GM21423 (cell line): ENCODE measurements at regions not wholly inside any gene's neighbourhood (a gene's known extent, or its start where the extent isn't known, plus 50 kb on each side); places are given as distances from the start of the nearest gene placed in this dataset.
A peak's percentile ranks its signal among the peaks of the same experiment; 100 is the strongest.
"Not testable (repeated sequence)": the region's sequence is repeated elsewhere in the genome, so short reads cannot be mapped to it uniquely, and the experiment has no call there.

ENCODE experiments used
- ATAC-seq: cut with Tn5 transposase; IDR thresholded peaks from one replicate; pipeline ENCODE4 v1.9.1; 2021; ENCODE audit warnings: mild to moderate bottlenecking, moderate library complexity; ENCODE audit not compliant: unreplicated experiment

DNA sequence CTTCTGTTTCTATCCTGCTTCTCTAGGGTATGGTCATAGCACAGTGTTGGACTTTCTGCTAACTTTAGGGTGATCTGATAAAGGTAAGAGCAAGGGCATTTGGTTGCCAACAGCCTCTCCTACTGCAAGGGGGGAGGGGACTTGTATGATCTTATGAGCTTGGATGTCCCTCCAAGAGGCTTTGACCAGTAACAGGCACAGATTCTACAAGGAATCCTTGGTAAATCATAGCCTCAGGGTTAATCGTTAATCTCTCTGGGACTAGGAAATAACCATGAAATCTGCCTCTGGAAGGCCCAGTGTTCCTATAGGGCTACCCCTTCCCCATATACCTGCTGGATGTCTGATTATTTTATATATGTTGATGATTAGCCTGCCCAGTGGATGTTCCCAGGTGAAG is 134.8 kb upstream of the TNFSF4 start:
- ATAC-seq, result no peak

DNA sequence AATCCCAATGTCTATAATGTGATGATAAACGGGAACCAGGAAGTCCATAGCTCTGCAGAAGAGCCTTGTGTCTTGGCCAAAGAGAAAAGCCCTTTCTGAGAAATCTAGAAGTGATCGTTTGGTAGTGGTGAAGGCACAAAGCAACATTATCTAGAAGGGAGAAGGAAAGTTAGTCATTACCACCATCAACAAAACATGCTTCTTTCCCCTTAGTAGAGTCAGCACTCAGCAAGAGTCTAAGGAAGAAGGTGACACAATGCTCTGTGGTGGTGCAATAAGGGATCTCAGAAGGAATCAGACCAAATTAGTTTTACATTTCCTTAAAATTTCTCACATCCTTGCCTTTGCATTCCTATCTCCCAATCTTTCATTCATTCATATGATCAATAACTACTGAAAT is 134.4 kb upstream of the PRDX6 start:
- ATAC-seq, result no peak

DNA sequence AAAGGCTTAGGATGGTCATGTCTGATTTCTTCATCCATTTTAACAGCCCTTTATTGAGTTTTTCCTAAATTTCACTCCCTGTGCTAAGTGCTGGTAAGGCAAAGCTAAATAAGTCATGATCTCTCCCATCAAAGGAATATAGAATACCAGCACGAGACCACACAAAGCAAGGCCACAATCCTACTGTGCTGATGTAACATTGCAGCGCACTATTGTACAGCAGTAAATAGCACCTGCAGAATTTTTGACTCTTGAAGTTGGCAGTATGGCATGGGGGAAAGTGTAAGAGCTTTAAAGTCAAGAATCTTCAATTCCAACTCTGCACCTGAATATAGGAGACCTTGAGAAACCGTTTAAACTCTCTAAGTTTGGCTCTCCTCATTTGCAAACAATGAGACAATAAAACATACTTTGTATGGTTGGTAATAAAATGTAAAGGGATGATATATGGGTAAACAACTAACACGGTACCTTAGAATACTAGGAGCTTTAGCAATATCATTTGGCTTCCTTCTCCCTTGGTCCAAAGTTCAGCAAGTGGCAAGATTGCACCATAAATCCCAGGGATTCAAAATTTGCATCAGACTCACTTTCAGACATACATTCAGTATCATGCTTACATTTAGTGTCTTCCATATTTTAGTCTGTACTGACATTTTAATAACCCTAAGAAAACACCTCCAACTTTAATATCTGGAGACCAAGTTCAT is 132.9 kb upstream of the PRDX6 start:
- ATAC-seq, result no peak

DNA sequence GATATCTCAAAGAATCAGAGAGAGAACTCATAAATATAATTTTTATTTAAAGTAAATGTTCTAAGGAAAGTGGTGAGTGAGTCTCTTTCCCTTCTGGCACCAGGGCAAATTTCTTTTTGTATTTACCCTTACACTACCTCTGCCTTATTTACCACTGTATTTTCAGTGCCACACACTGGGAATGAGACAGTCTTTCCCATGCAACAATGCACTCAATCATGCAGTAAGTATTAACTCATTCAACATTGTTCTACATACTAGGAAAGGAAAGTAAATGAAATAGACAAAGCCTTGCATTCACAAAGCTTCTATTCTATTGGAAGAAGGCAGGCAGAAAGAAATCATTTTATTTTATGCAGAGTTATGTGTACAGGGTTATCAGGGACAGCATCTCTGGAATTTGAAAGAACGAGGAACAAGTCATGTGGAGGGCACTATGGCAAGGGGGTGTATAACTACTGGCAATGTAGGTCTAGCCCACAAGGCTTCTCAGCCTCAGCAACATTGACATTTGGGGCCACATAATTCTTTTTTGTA is 129.8 kb upstream of the PRDX6 start:
- ATAC-seq, result no peak

DNA sequence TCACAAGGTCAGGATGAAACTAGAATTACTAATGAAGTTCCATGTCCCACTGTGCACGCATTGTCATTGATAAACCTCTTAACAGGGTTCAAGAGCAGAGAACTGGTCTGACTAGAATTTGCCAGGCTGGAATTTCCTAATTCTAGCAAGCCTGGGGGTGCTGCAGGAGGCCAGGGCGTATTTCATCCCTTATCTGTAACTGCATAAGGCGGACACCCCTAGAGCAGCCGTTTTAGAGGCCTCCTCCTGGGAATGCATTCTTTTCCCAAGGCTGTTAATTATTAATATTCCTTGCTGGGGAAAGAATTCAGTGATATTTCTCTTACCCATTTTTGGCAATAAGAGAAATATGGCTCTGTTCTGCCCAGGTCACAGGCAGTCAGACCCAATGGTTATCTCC is 124.5 kb upstream of the PRDX6 start:
- ATAC-seq, result not testable (repeated sequence)

DNA sequence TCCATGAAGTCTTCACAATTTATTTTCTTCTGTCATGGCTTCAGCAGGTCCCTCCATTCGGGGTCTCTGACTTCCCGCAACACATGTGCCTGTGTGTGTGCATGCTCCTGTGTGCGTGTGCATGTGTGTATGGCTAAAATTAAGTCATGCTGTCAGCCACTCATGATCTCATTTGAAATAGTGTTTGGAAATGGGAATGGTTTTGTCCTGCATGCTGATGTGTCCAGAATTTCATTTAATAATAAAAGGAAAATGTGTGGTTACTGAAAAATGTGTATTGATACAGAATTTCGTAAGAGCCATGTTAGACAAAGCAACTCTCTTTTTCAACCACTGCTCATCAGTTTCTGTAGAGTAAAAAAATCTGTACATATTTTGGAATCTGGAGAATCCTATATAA is 123.8 kb upstream of the PRDX6 start:
- no peak for ATAC-seq

DNA sequence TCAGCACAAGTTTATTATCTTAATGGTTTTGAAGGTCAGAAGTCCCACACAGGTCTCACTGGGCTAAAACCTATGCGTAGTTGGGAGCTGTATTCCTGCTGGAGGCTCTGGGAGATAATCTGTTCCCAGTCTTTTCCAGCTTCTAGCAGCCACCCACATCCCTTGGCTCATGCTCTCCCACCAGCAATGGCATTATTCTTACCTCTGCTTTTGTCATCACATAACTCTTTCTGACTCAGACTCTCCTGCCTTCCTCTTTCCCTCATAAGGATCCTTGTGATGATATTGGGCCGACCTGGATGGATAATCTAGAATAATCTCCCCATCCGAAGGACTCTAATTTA is 122.2 kb upstream of the PRDX6 start:
- no peak for ATAC-seq

DNA sequence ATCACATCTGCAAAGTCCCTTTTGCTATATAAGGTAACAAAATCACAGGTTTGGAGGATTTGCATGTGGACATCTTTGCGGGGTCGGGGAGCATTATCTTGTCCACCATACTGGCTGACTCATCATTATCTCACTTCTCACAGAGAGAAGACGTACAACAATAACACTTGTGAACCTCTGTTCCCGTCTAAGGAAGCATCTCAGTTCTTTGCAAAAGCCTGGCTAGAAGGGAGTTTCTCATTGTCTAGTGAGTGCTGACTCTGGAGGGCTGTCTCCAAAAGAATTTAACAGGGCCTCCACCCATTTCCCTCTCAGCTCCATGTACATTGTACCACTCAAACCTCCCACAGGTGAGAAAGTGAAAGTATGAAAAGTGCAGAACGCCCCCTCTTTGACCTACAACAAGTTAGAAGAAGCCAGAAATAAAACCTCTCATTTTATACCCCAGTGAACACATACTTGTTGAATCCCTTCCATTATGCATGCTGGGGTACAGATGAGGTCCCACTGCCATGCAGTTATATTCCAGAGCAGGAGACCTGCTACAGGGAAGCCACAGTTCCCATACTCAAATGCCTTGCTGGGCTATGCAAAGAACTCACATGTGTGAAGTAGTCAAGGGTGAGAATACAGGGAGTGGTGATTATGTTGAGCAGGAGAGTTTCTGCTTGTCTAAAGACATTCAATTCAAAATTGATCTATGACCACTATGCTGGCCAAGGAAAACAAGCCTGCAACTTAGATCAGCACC is 121.7 kb upstream of the PRDX6 start:
- peak; percentile 62 for ATAC-seq

DNA sequence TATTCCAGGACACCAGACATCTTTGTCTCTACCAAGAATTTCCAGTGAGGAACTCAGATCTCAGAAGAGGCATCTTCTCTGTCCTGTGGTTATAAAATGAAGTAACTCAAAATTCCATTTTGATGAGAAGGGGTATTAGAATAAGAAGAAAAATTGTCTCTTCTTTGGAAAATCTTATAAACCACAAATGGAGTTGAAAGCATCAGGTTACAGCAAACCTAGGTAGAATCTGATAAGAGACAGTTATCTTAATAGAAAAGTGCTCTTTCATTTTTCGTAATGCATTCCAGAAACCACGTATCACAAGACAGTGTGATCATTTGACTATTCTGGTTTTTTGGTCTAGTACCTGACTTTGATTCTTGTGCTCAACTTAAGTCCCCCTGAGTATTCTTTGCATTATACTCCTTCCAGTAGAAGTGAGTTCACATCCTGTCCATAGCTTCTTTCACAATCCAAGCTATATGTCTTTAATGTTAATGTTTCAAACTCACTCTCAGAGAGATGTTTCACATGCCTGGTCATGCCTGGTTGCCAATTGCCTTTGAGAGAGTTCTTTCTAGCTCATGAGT is 120.9 kb upstream of the PRDX6 start:
- no peak for ATAC-seq

DNA sequence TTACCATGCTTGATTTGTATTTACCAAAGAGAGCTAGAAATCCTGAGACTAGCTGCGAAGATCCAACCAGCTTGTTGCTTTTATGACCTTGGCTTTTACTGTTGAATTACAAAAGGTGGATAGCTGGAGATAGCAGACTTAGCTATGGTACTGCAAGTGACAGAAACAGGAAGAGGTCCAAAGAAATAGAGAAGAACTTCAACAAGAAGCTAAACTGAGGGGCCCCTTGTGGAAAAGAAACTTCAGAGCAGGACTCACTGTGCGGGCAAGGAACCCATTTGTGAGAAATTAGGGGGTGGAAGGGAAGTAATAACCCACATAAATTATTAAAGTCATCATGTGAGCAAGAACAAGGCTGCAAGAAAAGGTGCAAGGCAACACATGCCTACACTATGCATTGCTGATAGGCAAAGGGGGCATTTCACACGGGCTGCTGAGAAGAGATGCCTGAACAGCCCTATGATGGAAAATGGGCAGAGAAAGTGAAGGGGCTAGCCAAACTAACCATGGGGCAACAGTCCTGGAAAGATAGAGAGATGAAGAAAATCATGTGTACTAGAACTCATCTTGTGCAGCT is 116.6 kb upstream of the PRDX6 start:
- no peak for ATAC-seq

DNA sequence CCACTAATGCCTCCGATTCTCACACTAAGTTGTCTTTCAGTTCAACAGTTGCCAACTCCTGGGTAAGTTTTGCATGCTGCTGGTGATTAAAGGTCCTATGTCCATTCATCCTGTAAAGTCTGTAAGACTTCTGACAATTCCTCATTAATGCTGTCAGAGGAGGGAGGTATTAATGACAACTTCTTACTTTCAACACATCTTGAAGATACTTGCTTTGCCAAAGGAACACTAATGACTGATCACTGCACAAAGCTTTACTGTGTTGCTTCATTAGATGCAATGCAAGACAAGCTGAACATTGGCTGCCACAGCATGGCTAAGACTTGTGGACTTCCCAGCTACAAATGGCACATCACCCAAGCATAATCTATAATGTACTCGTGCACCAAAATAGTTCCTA is 114.6 kb upstream of the PRDX6 start:
- no peak for ATAC-seq

DNA sequence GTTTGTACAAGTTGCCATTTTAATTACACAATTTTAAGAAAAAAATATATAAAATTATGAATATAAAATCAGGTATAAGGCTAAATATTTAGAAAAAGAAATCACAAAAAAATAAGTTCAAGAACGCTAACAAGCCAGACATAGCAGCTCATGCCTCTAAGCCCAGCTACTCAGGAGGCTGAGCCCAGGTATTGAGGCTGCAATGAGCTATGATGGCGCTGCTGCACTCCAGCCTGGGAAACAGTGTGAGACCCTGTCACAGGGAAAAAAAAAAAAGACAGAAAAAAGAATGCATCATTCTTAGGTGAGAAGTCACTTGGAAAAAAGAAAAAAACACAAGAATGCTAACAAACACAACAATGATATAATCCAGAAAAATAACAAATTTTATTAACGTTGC is 112.3 kb upstream of the PRDX6 start:
- ATAC-seq, result no peak

DNA sequence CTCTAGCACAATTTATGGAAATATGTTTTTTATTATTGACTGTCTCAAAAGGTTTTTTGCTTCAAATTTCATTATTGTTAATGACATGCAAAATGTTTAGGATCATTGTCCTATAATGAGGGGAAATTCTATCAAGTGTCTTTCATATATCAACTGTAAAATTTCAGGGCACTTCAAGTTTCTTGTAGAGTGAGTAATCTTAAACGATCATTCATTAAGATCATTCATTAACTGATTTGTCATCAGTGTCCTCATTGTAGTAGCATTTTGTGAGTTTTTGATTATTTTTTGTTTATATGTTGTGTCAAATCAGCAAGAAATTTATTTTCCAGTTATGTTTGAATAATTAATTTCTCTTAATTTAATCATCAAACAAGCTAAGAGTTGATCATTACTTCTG is 111.8 kb upstream of the PRDX6 start:
- no peak for ATAC-seq

DNA sequence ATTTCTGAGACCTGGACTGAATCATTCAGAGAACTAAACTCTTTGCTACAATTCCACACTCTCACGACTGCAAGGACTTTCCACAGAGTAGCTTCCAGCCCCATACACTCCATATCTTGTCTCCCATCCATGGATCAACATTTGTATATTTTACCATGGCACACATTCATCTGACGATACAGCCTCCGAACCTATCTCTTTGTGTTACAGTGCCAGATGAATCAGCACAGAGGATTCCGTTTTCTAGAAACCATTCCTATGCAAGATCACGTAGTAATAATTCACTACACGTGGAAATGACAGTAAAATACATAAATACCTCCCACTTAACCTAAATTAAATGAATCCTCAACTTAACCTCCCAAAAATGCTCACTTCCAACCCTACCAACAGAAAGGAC is 110.0 kb upstream of the PRDX6 start:
- ATAC-seq, result no peak

DNA sequence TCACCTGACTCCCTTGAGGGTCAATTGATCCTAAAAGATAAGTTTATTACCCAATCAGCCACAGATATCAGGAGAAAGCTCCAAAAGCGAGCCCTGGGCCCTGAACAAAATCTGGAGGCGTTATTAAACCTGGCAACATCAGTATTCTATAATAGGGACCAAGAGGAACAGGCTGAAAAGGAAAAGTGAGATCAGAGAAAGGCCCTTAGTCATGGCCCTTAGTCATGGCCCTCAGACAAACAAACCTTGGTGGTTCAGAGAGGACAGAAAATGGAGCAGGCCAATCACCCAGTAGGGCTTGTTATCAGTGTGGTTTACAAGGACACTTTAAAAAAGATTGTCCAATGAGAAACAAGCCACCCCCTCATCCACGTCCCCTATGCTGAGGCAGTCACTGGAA is 106.5 kb upstream of the PRDX6 start:
- not testable (repeated sequence) for ATAC-seq

DNA sequence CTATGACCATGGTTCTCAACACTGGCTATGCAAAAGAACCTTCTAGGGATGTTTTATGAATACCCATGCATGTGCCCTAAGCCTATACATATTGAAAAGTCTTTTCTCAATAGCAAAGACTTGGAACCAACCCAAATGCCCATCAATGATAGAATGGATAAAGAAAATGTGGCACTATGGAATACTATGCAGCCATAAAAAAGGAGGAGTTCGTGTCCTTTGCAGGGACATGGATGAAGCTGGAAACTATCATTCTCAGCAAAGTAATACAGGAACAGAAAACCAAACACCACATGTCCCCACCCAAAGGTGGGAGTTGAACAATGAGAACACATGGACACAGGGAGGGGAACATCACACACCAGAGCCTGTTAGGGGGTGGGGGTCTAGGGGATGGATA is 101.1 kb upstream of the PRDX6 start:
- not testable (repeated sequence) for ATAC-seq

DNA sequence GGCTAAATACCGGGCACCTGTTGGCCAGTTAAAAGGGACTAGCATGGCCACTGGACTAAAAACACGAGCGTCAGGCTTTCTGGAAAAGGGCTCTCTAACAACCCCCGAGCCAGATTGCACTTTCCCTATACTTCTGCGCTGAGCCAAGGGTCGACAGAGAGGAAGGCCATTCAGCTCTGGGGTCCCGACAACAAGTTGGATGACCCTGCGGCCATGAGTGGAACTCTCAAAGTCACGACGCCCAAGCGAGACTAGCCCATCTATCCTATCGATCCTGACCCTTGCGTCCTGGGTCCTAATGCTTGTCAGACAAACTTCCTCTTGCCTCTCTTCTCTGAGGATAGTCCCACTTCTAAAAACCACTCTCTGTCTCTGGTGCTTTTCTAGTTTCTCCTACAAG is 99.9 kb upstream of the PRDX6 start:
- ATAC-seq, result no peak

DNA sequence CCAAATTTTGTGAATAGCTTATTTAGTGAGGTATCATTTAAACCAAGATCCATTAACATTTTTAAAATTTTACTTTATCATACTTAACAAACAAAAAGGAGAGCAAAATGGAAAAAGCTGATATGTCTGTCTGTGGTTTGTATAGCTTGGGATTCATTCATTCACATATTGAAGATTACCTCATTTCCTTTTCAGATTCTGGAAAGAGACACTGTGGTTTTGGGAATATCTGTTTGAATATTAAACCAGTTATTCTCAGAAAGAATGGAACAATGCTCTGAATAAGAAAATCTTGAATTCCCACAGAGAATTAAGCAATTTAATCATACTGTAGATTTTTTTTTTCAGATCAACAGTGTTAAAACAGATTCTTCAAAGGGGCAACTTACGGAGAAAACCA is 93.8 kb upstream of the PRDX6 start:
- ATAC-seq, result no peak

DNA sequence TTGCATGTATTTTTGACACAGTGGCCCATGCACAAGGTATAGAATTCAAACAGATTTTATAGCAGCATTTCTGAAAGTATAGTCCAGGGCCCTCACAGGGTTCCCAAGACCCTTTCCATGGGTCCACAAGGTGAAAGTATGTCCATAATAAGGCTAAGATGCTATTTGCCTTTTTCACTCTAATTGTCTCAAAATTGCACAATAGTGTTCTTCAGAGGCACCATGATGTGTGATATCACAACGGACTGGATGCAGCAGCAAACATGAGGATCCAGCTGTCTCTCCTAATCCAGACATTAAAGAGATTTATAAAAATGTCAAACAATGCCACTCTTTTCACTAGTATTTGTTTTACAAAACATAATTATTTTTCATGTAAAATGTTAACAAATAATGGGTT is 88.8 kb upstream of the PRDX6 start:
- ATAC-seq, result no peak

DNA sequence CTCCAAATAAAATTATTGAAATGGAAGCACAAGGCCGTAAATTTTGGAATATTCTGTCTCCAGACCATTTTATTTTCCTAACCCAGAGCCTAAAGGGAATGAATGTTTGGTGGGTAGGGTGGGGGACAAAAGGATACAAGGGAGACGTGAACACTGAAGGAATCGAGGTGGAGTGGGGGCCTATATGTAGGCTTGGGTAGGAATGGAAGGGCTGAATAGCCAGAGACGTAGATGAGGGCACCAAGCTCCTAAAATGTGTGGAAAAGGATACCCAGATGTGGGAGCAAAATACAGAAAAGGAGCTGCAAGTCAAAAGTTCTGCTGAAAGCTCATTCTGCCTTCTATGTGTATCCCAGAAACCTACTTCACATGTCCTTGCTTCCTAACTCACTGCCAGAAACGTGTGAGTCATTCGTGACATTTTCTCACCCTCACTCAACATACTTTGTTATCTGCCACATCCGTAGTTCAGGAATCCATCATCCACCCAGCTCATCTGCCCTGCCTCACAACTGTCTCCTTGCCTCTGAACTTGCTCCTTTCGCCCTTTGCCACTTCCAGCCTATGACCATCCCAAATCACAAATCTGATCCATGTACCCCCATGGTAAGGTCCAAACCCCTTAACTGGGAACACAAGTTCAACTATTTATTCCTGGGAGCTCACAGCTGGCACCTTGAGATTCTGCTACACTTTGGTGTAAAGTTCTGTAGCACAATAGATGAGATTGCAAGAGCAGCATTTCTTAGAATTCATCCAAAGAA is 84.1 kb upstream of the PRDX6 start:
- ATAC-seq, result no peak

DNA sequence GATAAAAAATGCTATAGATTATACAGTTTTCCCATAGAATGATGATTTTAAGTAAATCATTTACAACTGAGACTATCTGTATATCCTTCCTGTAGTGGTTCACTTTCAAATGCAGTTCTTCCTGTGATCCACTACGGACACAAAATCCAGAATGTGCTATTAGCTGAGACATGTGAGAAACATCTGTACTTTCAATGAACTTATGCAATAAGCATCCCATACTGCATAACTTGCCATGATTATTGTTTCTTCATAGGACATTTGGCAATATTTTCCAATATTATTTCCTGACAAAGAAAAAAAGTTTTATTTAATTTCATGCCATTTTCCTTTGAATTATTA is 83.5 kb upstream of the PRDX6 start:
- ATAC-seq, result no peak
